ENCODE measurements at regions not wholly inside any gene's neighbourhood (a gene's known extent, or its start where the extent isn't known, plus 50 kb on each side); places are given as distances from the start of the nearest gene placed in this dataset.
A peak's percentile ranks its signal among the peaks of the same experiment; 100 is the strongest.

GRCh38 chr10:1939016-1939415, 201.7 kb upstream of the ADARB2 start:
- H3K27me3 ChIP-seq, result no peaks in the 10 kb centered on the region
- 64 to 76% methylated on average over 17 of the region's 17 CpGs for WGBS, 2 donors
- H3K36me3 ChIP-seq (ENCODE audit: low read depth, missing control alignments), result no peaks in the 10 kb centered on the region
- no peaks in the 10 kb centered on the region for H3K4me1 ChIP-seq
- no peak overlapping the region for H3K4me3 ChIP-seq
- TF ChIP-seq CTCF (IDR thresholded peaks at IDR 0.05), result no peak
- TF ChIP-seq POLR2A (IDR thresholded peaks at IDR 0.05), result no peak
- intact Hi-C loops (cut with DNase I; ENCODE audit: low total_unique reads), result no loop called here
- DNase-seq, result no peak
- no peak overlapping the region for H3K27ac ChIP-seq
- H3K9me3 ChIP-seq, result no peaks in the 10 kb centered on the region

GRCh38 chr10:1938317-1938716, 201.0 kb upstream of the ADARB2 start:
- H3K36me3 ChIP-seq (ENCODE audit: low read depth, missing control alignments), result no peaks in the 10 kb centered on the region
- no peak for DNase-seq
- no peak overlapping the region for H3K4me3 ChIP-seq
- TF ChIP-seq POLR2A (IDR thresholded peaks at IDR 0.05), result no peak
- no peak for TF ChIP-seq CTCF (IDR thresholded peaks at IDR 0.05)
- no peaks in the 10 kb centered on the region for H3K27me3 ChIP-seq
- WGBS, 2 donors, result 46 to 60% methylated on average over 7 of the region's 7 CpGs
- H3K27ac ChIP-seq, result no peak overlapping the region
- intact Hi-C loops (cut with DNase I; ENCODE audit: low total_unique reads), result no loop called here
- H3K9me3 ChIP-seq, result no peaks in the 10 kb centered on the region
- no peaks in the 10 kb centered on the region for H3K4me1 ChIP-seq

- no peaks in the 10 kb centered on the region for H3K9me3 ChIP-seq
- intact Hi-C loops (cut with DNase I; ENCODE audit: low total_unique reads), result no loop called here
- no peaks in the 10 kb centered on the region for H3K36me3 ChIP-seq (ENCODE audit: low read depth, missing control alignments)
- no peak overlapping the region for H3K27ac ChIP-seq
- no peak overlapping the region for H3K4me3 ChIP-seq
- no peaks in the 10 kb centered on the region for H3K4me1 ChIP-seq
- no peaks in the 10 kb centered on the region for H3K27me3 ChIP-seq
- no peak for DNase-seq
- WGBS, 2 donors, result 90 to 100% methylated on average over 1 to 4 of the region's 4 CpGs
- TF ChIP-seq CTCF (IDR thresholded peaks at IDR 0.05) (no peak), POLR2A (IDR thresholded peaks at IDR 0.05) (no peak)
Observed at GRCh38 chr10:1935912-1936311, 198.6 kb upstream of the ADARB2 start.

GRCh38 chr10:1933215-1933614, 195.9 kb upstream of the ADARB2 start:
- WGBS, 2 donors, result 51 to 54% methylated on average over 16 of the region's 16 CpGs
- H3K4me1 ChIP-seq, result no peaks in the 10 kb centered on the region
- intact Hi-C loops (cut with DNase I; ENCODE audit: low total_unique reads), result no loop called here
- no peak for DNase-seq
- no peaks in the 10 kb centered on the region for H3K27me3 ChIP-seq
- H3K27ac ChIP-seq, result no peak overlapping the region
- no peaks in the 10 kb centered on the region for H3K36me3 ChIP-seq (ENCODE audit: low read depth, missing control alignments)
- peak overlapping the region in 1 of 2 donors; percentile 10 for H3K4me3 ChIP-seq
- H3K9me3 ChIP-seq, result no peaks in the 10 kb centered on the region
- no peak for TF ChIP-seq CTCF (IDR thresholded peaks at IDR 0.05)
- no peak for TF ChIP-seq POLR2A (IDR thresholded peaks at IDR 0.05)

GRCh38 chr10:1932692-1933094, 195.4 kb upstream of the ADARB2 start:
- Histone ChIP-seq H3K9me3 (no peaks in the 10 kb centered on the region), H3K27me3 (no peaks in the 10 kb centered on the region), H3K36me3 (ENCODE audit: low read depth, missing control alignments) (no peaks in the 10 kb centered on the region), H3K4me1 (no peaks in the 10 kb centered on the region), H3K27ac (no peak overlapping the region), H3K4me3 (no peak overlapping the region)
- WGBS, 2 donors, result 7 to 42% methylated on average over 13 of the region's 13 CpGs
- intact Hi-C loops (cut with DNase I; ENCODE audit: low total_unique reads), result no loop called here
- DNase-seq, result no peak
- TF ChIP-seq CTCF (IDR thresholded peaks at IDR 0.05), result no peak
- no peak for TF ChIP-seq POLR2A (IDR thresholded peaks at IDR 0.05)
